Right renal cortex interstitium (tissue), 3 donors: ENCODE measurements at regions not wholly inside any gene's neighbourhood (a gene's known extent, or its start where the extent isn't known, plus 50 kb on each side); places are given as distances from the start of the nearest gene placed in this dataset.

Source experiments
- DNase-seq, 3 donors: peaks; one replicate each; pipeline ENCODE4 v3.0.0-alpha.2; 2013; ENCODE audit warnings: low read depth in 3 of 3, low spot score in 2 of 3

DNA sequence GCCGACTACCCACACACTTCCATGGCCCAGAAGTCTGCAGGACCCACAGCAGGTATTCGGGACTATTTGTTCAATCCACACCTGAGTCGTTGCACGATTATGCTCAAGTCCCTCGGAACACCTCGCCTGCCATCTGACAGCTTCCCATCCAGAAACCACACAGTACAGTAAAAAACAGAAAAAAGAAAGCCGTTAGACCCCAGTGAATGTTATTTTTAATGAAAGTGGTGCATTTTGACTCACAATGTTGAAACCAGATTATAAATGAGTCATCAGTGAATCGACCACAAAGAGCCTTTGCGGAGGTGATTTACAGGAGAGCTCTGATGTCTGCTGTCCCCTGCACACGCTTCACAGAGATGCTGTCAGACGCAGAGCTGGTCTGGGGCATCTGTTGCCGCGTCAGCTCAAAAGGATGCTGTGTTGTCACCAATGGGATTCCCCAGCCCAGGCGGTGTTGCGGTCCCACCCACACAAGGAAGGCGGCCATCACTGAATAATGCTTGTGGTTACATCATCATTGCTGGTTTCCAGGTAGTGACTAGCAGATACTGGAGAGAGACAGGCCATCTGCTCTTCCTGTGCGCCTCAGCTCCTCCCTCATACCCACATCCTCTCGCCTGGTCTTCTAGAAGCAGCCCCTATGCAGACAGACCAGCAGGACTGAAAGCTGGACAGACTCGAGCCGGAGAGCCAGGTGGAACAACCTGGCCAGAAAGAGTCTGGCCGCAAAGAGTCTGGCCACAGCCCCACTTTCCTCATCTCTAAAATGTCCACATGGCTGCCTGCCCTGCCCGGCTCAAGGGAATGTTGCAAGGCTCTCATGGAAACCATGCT lies 116.8 kb downstream of the TOMM20 start:
- no peak for DNase-seq

DNA sequence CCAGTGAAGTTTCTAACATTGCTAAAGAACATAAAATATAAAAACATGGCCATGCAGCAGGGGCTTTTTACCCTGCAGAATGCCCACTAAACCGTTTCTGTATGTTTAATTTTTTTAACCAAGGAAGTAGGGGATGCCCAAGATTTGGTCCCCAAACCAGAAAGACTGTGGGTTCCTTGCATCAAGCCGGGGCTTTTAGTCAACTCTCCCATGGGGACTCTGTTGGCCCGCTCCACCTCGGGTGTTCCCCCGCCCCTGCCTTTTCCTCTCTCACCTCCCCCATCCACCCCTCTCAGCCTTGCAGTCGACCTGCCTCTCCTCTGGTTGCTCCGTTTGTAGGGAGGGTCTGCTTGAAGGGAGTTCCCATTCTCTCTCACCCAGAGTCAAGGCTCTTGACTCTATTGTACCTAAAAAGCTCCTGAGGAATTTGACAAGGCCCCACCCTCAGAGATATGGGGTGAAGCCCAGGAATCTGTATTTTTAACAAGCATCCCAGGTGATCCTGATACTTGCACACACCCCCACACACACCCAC lies 117.5 kb downstream of the TOMM20 start:
- DNase-seq, result no peak

DNA sequence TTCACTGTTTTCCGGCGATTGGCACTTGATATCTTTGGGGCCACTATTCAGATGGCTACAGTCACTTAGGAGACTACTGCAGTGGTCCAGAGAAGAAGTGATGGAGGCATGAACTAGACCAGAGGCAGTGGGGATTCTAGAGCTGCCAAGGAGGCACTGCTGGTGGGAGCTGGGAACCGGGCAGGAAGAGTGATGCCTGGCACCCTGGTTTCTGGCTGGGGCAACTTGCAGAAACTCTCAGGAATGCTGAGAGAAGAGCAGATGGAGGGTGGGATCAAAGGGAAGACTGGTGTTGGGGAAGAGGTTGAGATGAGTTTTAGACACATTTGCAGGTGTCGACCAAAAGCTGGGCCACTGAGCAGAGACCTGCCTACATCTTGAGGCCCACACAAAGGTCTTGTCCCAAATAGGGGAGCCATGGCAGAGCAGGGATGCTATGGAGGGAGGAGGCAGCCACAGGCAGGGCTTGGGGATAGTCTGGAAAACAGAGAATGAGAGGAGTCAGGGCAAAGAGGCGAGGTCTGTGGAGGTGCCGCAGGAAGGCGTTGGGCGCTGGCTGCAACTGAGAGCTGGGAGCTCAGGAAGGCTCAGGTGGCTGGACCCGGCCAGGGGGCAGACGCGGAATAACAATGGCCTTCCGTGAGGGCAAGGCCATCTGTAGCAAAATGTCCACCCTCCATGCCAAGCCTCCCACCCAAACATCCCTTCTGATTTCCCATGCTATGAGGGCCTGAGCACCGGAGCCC lies 118.9 kb downstream of the TOMM20 start:
- DNase-seq, result no peak

DNA sequence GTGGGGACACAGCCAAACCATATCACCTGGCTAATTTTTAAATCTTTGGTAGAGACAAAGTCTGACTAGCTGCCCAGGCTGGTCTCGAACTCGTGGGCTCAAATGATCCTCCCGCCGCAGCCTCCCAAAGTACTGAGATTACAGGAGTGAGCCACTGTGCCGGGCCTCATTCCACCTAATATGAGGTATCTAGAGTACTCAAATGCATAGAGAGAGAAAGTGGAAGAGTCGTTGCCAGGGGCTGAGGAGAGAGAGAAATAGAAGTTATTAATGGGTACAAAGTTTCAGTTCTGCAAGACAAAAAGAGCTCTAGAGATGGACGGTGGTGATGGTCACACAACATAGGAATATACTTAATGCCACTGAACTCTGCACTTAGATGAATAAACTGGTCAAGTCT lies 119.6 kb downstream of the TOMM20 start:
- DNase-seq, result no peak

DNA sequence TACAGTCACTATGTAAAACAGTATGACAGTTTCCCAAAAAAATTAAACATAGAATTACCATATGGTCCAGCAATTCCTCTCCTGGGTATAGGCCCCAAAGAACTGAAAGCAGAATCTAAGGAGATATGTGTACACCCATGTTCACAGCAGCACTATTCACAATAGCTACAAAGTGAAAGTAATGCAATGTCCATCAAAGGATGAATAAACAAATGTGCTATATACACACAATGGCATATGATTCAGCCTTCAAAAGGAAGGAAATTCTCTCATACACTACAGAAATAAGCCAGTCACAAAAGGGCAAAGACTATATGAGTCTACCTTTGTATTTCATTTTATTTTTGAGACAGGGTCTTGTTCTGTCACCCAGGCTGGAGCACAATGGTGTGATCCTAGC lies 120.4 kb downstream of the TOMM20 start:
- no peak for DNase-seq

DNA sequence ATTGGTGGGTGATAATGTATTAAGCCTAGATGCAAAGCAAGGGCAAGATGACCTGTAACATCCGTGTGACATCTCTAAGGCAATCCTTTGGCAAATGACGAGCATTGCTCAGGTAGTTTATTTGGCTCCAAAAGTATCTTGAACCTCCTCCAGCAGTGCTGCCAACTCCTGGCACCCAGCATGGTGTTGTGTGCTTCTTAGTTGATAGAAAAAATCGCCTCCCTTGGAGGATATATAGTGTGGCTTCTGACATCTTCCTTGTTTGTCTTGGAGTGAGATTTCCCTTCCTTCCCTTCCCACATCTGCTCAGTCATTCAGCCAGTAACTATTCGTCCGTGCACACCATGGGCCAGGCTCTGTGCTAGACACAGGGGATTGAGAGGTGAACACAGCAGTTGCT lies 121.8 kb downstream of the TOMM20 start:
- no peak for DNase-seq

DNA sequence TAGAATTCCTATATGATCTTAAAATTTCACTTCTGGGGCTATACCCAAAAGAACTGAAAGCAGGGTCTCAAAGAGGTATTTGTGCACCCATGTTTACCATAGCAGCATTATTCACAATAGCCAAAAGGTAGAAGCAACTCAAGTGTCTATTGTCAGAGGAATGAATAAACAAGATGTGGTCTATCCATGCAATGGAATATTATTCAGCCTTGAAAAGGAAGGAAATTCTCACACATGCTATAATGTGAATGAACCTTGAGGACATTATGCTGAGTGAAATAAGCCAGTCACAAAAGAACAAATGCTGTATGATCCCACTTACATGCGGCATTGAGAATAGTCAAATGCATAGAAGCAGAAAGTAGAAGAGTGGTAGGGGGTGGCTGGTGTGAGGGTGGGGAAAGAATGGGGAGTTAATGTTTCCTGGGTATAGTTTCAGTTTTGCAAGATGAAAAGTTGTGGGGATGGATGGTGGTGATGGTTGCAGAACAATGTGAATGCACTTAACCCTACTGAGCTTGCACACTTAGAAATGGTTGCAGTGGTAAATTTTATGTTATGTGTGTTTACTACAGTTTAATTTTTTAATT lies 122.4 kb downstream of the TOMM20 start:
- no peak for DNase-seq

DNA sequence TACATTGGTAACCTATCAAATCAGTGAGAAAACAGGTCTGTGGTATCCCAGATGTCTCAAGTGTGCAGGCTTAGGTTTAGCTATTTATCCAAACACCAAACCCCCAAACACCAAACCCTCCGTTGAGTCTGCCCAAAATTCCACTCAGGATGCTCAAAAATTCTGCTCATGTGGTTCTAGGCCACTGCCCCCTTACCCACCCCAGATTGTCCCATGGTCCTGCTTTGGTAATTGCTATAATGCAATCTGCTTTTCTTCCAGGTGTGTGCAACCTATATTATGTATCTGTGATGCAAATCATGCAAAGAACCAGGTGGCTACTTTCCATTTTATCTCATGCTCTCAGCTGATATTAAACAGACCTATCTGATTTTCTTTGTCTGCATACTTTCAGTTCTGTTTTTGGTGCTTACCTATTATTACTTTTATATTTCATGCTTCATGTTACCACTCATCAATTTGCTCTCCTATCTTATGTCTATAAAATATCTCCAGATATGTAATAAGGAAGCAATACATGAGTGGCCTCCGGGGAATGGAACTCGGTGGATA lies 123.7 kb downstream of the TOMM20 start:
- no peak for DNase-seq

DNA sequence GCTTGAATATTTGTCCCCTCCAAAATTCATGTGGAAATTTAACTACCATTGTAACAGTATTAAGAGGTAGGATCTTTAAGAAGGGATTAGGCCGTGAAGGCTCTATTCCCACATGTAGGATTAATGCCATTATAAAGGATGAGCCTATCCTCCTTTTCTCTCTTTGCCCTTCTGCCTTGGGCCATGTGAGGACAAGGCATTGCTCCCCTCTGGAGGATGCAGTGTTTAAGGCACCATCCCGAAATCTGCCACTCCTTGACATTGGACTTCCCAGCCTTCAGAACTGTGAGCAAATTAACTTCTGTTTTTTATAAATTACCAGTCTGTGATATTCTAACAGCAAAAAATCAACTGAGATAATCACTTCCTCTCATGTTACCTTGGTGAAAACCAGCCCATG lies 124.4 kb downstream of the TOMM20 start:
- no peak for DNase-seq

DNA sequence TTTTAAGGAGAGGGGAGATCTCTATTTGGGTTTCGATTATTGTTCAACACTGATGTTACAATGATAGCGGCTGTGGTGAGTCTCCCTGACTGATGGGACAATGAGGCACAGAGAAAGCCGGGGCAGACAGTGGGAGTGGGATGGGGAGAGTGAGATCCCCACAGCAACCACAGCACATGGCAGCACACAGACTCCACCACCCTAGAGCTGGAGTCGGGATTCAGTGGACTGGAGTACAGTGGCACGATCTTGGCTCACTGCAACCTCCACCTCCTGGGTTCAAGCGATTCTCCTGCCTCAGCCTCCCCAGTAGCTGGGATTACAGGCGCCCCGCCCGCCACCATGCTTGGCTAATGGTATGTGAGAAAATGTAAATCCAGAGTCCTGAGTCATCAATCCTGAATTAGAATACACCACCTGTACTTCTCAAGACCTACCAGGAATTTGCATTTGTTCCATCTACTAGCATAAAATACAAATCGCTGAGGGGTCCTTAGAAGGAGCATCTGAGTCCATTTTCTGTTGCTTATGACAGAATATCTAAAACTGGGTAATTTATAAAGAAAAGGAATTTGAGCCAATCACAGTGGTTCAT lies 125.8 kb downstream of the TOMM20 start:
- no peak for DNase-seq

DNA sequence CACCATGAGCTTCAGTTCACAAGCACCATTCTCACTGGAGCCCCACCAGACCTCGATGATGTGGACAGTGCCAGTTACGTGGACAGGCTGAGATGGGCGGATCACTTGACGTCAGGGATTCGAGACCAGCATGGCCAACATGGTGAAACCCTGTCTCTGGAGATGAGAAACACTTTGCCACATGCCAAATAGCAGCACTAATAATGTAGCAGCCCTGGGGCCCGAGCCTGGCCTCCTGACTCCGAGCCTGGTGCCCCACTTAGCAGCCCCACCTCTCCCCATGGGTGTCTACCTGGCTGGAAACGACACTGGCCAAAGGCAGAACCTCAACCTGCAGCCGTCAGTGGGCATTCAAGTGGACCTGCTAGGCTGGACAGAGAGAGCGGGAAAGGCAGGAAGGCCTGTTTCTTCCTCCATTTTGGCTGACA lies 129.1 kb downstream of the TOMM20 start:
- no peak for DNase-seq

DNA sequence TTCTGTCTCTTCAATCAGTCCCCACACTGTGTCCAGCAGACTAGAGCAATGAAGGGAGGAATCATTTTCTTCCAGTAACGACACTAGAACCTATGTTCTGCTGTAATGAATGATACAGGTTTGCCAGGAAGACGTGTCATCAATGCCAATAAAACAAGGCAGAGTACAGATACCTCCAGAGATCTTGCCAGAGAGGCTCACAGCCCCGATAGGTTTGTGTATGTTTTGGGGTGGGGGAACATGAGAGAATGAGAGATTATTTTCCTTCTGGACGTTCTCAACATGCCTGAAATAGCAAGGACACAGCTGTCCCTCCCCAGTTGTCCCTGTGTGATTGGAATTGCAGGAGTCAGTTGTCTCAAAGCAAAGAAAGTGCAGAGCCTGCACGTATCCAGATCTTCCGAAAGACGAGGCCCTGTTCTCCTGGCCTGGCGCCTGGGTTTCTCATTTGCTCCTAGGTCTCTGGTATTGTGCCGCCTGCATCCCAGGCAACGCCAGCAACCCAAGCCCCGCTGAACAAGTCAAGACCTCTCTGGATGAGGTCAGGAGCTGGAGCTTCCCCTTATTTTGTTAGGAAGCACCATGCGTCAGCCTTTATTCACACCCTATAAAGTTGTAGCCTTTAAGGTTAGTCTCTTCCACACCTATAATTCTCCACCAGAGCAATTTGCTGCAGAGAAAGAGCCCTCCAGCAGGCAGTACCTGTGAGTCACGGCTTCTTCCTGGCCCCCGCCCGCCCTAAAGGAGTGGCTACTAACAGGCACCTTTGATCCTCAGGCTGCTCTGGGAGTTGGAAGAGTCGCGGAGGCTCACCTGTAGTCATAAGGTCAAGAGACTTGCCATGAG lies 130.5 kb downstream of the TOMM20 start:
- no peak for DNase-seq

DNA sequence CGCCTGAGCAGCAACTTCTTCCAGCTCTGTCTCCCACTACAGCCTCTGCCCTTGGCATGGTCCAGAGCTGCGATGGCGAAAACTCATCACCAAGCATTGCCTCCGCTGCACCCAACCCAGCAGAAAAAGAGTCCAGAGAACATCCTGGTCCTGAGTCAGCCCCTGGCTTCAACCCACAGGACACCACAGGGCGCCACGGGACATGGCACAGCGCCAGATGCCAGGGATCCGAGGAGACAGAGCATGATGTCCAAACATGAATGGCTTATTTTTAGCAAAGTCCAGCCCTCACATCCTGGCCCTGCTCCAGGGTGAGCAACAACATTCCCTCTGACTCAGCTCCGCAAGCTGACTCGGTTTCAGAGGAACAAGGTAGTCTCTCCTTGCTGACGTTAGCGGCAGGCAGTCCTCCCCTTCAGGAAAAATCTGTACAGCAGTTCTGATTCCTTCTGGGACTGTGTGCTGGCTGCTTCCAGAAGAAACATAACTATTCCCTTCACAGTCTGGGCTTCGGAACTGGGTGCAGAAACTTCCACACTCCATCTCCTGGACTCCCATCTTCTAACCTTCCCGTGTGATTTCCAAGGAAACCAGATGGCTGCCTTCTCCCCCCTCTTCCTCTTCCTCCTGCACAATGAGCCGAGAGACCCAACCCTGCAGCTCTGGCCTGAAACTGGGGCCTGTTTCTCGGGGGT lies 131.3 kb downstream of the TOMM20 start:
- no peak for DNase-seq

DNA sequence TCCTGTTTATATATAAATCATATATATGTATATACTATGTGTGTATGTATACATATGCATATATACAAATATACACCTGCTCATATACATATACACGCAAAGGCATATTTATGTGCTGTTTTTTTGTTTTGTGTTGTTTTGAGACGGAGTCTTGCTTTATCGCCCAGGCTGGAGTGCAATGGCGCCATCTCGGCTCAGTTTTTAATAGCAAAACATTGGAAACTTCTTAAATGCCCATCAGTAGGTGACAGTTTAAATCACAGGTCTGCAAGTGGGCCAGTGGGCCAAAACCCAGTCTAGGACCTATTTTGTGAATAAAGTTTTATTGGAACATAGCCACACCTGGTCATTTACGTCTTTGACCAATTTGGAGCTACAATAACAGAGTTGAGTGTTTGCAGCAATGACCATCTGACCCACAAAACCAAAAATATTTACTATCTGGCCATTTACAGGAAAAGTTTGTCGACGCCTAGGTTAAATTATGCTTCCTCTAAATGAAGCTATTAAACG lies 132.3 kb downstream of the TOMM20 start:
- no peak for DNase-seq

DNA sequence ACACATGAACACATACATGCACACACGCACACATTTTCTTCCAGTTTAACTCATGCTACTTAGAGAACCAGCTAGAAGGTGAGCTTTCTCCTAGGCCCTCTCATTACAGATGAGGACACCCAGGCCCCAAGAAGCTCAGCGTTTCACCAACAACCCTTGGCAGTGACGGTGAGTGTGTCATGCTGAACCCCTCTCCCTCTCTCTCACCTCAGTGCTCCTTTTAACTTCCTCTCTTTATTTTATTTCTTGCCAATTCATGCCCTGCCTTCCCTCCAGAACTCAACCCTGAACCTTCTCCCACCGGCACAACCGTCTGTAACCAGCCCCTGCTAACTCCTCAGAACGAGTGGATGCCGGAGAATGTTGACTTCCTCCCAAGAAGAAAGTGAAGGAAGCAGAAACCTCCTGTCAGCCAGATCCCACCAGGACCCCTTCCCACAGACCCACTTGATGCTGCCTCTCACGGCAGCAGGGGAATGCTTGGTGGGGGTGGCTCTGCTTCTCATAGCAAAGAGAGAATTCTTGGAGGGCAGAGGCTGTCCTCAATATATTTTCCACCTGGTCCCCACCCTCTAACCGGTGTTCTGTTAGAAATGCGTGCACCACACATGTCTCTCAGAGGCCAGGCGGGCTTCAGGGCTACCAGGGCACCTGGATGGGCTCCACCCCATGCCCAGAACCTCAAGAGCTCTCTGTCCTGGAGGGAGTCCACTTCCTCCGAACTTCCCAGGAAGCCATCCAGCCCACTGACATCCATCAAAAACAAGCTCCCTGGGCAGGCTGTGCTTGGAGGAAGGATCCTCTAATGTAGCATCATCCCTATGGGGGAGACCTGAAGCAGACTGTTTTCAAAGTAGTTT lies 134.0 kb downstream of the TOMM20 start:
- DNase-seq, result no peak

DNA sequence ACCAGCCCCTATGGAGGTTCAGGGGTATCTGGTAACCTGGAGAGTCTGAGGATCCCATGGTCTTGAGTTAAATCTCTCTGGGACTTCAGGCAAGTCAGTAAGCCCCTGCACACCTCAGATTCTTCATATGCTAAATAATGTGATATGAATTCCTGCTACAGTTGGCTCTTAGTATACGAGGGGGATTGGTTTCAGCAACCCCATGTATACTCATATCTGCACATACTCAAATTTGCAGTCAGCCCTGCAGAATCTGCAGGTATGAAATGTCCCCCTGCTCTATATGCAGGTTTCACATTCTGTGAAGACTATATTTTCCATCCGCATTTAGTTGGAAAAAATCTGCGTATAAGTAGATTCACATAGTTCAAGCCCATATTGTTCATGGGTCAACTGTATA lies 136.6 kb downstream of the TOMM20 start:
- DNase-seq, result no peak

DNA sequence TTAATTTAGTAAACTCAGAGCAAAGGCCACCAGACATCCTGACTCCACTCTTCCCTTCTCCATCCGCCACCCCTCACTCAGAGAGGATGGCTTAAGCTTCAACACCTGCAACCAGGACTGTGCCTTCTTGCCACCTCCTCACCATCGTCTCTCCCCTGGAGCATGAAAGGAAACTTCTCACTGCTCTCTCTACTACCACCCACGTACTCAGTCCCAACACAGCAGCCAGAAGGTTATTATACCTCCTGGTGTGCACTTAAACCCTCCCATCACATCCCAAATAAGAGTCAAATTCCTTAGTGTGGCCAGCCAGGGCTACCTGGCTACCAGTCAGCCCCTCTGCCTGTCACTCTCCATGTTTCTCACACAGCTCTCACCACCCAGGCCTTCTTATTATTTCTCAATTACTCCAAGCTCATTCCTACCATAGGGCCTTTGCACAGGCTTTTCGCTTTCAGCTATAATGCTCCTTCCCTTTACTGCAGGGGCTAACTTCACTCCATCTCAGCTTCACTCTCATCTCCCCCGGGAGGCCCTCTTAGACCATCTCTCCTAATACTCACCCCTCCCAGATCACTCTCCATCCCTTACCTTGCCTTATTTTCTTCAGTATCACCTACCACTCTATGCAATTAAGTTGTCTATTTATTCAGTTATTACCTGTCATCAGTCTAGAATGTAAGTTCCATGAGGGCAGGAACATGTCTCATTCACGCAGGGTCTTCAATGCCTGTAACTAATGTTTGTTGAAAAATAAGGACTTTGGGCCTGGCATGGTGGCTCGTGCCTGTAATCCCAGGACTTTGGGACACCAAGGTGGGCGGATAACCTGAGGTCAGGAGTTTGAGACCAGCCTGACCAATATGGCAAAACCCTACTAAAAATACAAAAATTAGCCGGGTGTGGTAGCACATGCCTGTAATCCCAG lies 137.5 kb downstream of the TOMM20 start:
- no peak for DNase-seq
